Effector memory CD4-positive, alpha-beta T cell (primary cell): ENCODE measurements at regions not wholly inside any gene's neighbourhood (a gene's known extent, or its start where the extent isn't known, plus 50 kb on each side); places are given as distances from the start of the nearest gene placed in this dataset.

Experiments
- DNase-seq, 3 donors: peaks; one replicate each; pipeline ENCODE4 v3.0.0-alpha.2; 2020
- H3K27ac ChIP-seq: 2 replicates; pipeline ENCODE4 v1.7.0; 2013; ENCODE audit warnings: mild to moderate bottlenecking, low read length, moderate library complexity; ENCODE audit not compliant: insufficient read depth, poor library complexity, severe bottlenecking
- H3K27me3 ChIP-seq: replicated peaks from 2 replicates; pipeline ENCODE4 v1.7.0; 2013; ENCODE audit warnings: mild to moderate bottlenecking, low read length; ENCODE audit not compliant: insufficient read depth, control insufficient read depth, poor library complexity, severe bottlenecking
- H3K36me3 ChIP-seq: 2 replicates; pipeline ENCODE4 v1.7.0; 2013; ENCODE audit warnings: mild to moderate bottlenecking, low read length, moderate library complexity; ENCODE audit not compliant: control insufficient read depth, insufficient read depth
- H3K4me1 ChIP-seq: 2 replicates; pipeline ENCODE4 v1.7.0; 2013; ENCODE audit warnings: low read length, mild to moderate bottlenecking; ENCODE audit not compliant: control insufficient read depth, insufficient read depth, poor library complexity, severe bottlenecking
- H3K4me3 ChIP-seq: 2 replicates; pipeline ENCODE4 v1.7.0; 2013; ENCODE audit warnings: low read length, low read depth, mild to moderate bottlenecking; ENCODE audit not compliant: insufficient read depth, poor library complexity, severe bottlenecking
- H3K9me3 ChIP-seq: 2 replicates; pipeline ENCODE4 v1.7.0; 2013; ENCODE audit warnings: mild to moderate bottlenecking, low read length, moderate library complexity; ENCODE audit not compliant: control insufficient read depth

GRCh38 chr2:219829667-219830352 is 202.4 kb downstream of the SLC4A3 start:
- Histone ChIP-seq H3K36me3 (no peaks in the 10 kb centered on the region), H3K27ac (no peak overlapping the region), H3K27me3 (no peaks in the 10 kb centered on the region), H3K4me1 (no peaks in the 10 kb centered on the region), H3K4me3 (no peak overlapping the region), H3K9me3 (no peaks in the 10 kb centered on the region)
- DNase-seq: no peak

GRCh38 chr2:219830353-219830738 is 202.9 kb downstream of the SLC4A3 start:
- no peak for DNase-seq

GRCh38 chr2:219831957-219832356 is 204.5 kb downstream of the SLC4A3 start:
- H3K27ac ChIP-seq: no peak overlapping the region
- no peak for DNase-seq

More at GRCh38 chr2:219830353-219830738, 202.9 kb downstream of the SLC4A3 start:
- Histone ChIP-seq H3K9me3 (no peaks in the 10 kb centered on the region), H3K4me1 (no peaks in the 10 kb centered on the region), H3K4me3 (no peak overlapping the region), H3K36me3 (no peaks in the 10 kb centered on the region), H3K27me3 (no peaks in the 10 kb centered on the region), H3K27ac (no peak overlapping the region)

GRCh38 chr2:219832904-219833303 is 205.5 kb downstream of the SLC4A3 start:
- H3K4me3 ChIP-seq: no peak overlapping the region
- no peaks in the 10 kb centered on the region for H3K9me3 ChIP-seq
- H3K27ac ChIP-seq: no peak overlapping the region
- no peaks in the 10 kb centered on the region for H3K4me1 ChIP-seq
- H3K36me3 ChIP-seq: no peaks in the 10 kb centered on the region
- no peak for DNase-seq
- H3K27me3 ChIP-seq: no peaks in the 10 kb centered on the region

More at GRCh38 chr2:219831957-219832356, 204.5 kb downstream of the SLC4A3 start:
- Histone ChIP-seq H3K27me3 (no peaks in the 10 kb centered on the region), H3K9me3 (no peaks in the 10 kb centered on the region), H3K4me1 (no peaks in the 10 kb centered on the region), H3K36me3 (no peaks in the 10 kb centered on the region), H3K4me3 (no peak overlapping the region)

GRCh38 chr2:219835493-219835892 is 208.1 kb downstream of the SLC4A3 start:
- no peaks in the 10 kb centered on the region for H3K36me3 ChIP-seq

GRCh38 chr2:219836647-219837177 is 209.3 kb downstream of the SLC4A3 start:
- no peaks in the 10 kb centered on the region for H3K4me1 ChIP-seq
- no peaks in the 10 kb centered on the region for H3K9me3 ChIP-seq
- no peaks in the 10 kb centered on the region for H3K36me3 ChIP-seq
- H3K4me3 ChIP-seq: no peak overlapping the region
- no peak overlapping the region for H3K27ac ChIP-seq
- DNase-seq: no peak
- H3K27me3 ChIP-seq: no peaks in the 10 kb centered on the region

More at GRCh38 chr2:219835493-219835892, 208.1 kb downstream of the SLC4A3 start:
- Histone ChIP-seq H3K4me1 (no peaks in the 10 kb centered on the region), H3K4me3 (no peak overlapping the region), H3K27ac (no peak overlapping the region), H3K27me3 (no peaks in the 10 kb centered on the region), H3K9me3 (no peaks in the 10 kb centered on the region)
- no peak for DNase-seq

- Histone ChIP-seq H3K9me3 (no peaks in the 10 kb centered on the region), H3K27ac (no peak overlapping the region), H3K4me3 (no peak overlapping the region), H3K4me1 (no peaks in the 10 kb centered on the region), H3K36me3 (no peaks in the 10 kb centered on the region), H3K27me3 (peaks cover 4% of the 10 kb centered on the region)
- no peak for DNase-seq
These were observed 217.1 kb downstream of the SLC4A3 start for GRCh38 chr2:219844401-219845091.

GRCh38 chr2:219848882-219849281 is 221.5 kb downstream of the SLC4A3 start:
- H3K9me3 ChIP-seq: no peaks in the 10 kb centered on the region
- no peaks in the 10 kb centered on the region for H3K4me1 ChIP-seq
- H3K36me3 ChIP-seq: no peaks in the 10 kb centered on the region
- no peaks in the 10 kb centered on the region for H3K27me3 ChIP-seq
- H3K27ac ChIP-seq: no peak overlapping the region
- no peak for DNase-seq
- H3K4me3 ChIP-seq: no peak overlapping the region

- Histone ChIP-seq H3K4me3 (no peak overlapping the region), H3K9me3 (no peaks in the 10 kb centered on the region), H3K36me3 (no peaks in the 10 kb centered on the region), H3K27ac (no peak overlapping the region), H3K4me1 (no peaks in the 10 kb centered on the region), H3K27me3 (peaks cover 3% of the 10 kb centered on the region)
- DNase-seq: no peak
These were observed 223.7 kb downstream of the SLC4A3 start for GRCh38 chr2:219851169-219851568.

- H3K36me3 ChIP-seq: no peaks in the 10 kb centered on the region
- no peak for DNase-seq
- no peak overlapping the region for H3K4me3 ChIP-seq
- H3K9me3 ChIP-seq: no peaks in the 10 kb centered on the region
- no peak overlapping the region for H3K27ac ChIP-seq
- peaks cover 3% of the 10 kb centered on the region for H3K27me3 ChIP-seq
- H3K4me1 ChIP-seq: no peaks in the 10 kb centered on the region
These were observed 224.5 kb downstream of the SLC4A3 start for GRCh38 chr2:219851801-219852481.
